OCI-LY7 (cell line): ENCODE measurements at regions not wholly inside any gene's neighbourhood (a gene's known extent, or its start where the extent isn't known, plus 50 kb on each side); places are given as distances from the start of the nearest gene placed in this dataset.

ENCODE experiments used
- EZH2phosphoT487 ChIP-seq: fragments of 200-600 bp; sonication (generic); IDR thresholded peaks from 2 replicates; pipeline ENCODE4 v1.6.1; 2018; ENCODE audit warnings: low read depth, borderline replicate concordance, mild to moderate bottlenecking, mixed run types, antibody characterized with exemption, low read length, moderate library complexity, mixed read lengths
- TF ChIP-seq, protein P1 (sequence below): fragments of 200-600 bp; sonication (generic); conservative IDR thresholded peaks from 2 replicates; pipeline ENCODE4 v1.5.1; 2014; ENCODE audit warnings: mild to moderate bottlenecking, antibody characterized with exemption, low read length, moderate library complexity, mixed read lengths

DNA sequence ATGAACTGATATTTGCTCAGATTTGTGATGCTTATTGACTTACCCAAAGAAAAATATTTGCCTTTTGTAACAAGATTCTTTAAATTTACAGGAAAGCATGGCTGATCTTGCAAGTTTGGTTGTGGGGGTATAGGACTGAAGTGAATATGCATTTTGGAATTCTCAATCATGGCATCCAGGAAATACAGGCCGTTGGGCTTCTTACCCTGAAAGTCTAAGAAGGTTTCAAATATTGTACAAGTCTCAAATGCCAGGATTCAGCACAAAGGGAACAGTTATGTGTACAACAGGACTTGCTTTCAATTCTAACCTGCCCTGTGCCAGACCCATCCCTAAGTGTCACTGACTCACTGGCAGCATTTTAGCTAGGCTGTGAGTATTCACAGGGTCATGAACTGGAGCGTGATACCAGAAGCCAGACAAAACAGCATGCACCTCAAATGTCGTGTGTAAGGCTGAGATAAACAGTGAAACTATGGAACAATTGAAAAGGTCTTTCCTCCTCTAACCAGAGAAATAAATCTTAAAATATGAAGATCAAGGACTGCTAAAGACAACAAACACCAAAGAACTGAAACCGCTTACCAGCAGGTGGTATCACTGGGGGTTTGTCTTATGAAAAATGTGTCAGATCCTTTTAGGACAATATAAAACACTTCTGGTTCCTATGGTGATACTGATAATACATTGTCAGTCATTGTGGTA is 168.6 kb upstream of the RGMB start:
- TF ChIP-seq, protein P1, sequence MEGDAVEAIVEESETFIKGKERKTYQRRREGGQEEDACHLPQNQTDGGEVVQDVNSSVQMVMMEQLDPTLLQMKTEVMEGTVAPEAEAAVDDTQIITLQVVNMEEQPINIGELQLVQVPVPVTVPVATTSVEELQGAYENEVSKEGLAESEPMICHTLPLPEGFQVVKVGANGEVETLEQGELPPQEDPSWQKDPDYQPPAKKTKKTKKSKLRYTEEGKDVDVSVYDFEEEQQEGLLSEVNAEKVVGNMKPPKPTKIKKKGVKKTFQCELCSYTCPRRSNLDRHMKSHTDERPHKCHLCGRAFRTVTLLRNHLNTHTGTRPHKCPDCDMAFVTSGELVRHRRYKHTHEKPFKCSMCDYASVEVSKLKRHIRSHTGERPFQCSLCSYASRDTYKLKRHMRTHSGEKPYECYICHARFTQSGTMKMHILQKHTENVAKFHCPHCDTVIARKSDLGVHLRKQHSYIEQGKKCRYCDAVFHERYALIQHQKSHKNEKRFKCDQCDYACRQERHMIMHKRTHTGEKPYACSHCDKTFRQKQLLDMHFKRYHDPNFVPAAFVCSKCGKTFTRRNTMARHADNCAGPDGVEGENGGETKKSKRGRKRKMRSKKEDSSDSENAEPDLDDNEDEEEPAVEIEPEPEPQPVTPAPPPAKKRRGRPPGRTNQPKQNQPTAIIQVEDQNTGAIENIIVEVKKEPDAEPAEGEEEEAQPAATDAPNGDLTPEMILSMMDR: no peak
- TF ChIP-seq EZH2phosphoT487: no peak
